Bronchial epithelial cell (primary cell): ENCODE measurements at regions not wholly inside any gene's neighbourhood (a gene's known extent, or its start where the extent isn't known, plus 50 kb on each side); places are given as distances from the start of the nearest gene placed in this dataset.
"Not testable (repeated sequence)": the region's sequence is repeated elsewhere in the genome, so short reads cannot be mapped to it uniquely, and the experiment has no call there.

Experiments
- DNase-seq: peaks from one replicate; pipeline ENCODE4 v3.0.0-alpha.2; 2010; ENCODE audit warnings: low read depth
- FAIRE-seq: peaks from 2 replicates; lab custom pipeline; 2011; peaks lifted over from hg19 to GRCh38; lab: Jason Lieb, UNC
- H3K27me3 ChIP-seq: 2 replicates; pipeline ENCODE4 v1.5.1; 2011; ENCODE audit warnings: low read length; ENCODE audit not compliant: control insufficient read depth, insufficient read depth
- H3K36me3 ChIP-seq: 2 replicates; pipeline ENCODE4 v1.5.1; 2011; ENCODE audit warnings: low read length; ENCODE audit not compliant: control insufficient read depth, insufficient read depth
- H3K4me3 ChIP-seq: 2 replicates; pipeline ENCODE4 v1.5.1; 2011; ENCODE audit warnings: mild to moderate bottlenecking, low read depth, low read length, control low read depth
- CTCF ChIP-seq: IDR thresholded peaks from 2 replicates; pipeline ENCODE4 v1.5.1; 2011; ENCODE audit warnings: mild to moderate bottlenecking, moderate library complexity, low read length, control low read depth, inconsistent platforms; ENCODE audit not compliant: insufficient read depth, severe bottlenecking

GRCh38 chr1:182166750-182167149, 105.2 kb upstream of the ZNF648 start:
- no peak for FAIRE-seq

GRCh38 chr1:182166321-182166720, 104.8 kb upstream of the ZNF648 start:
- Histone ChIP-seq H3K36me3 (no peaks in the 10 kb centered on the region), H3K4me3 (no peak overlapping the region), H3K27me3 (no peaks in the 10 kb centered on the region)
- FAIRE-seq, result no peak
- TF ChIP-seq CTCF, result no peak
- DNase-seq, result no peak

More at GRCh38 chr1:182166750-182167149, 105.2 kb upstream of the ZNF648 start:
- DNase-seq, result no peak
- no peaks in the 10 kb centered on the region for H3K27me3 ChIP-seq
- H3K4me3 ChIP-seq, result no peak overlapping the region
- no peaks in the 10 kb centered on the region for H3K36me3 ChIP-seq
- no peak for TF ChIP-seq CTCF

- no peak for DNase-seq
- FAIRE-seq, result no peak
- TF ChIP-seq CTCF, result no peak
- H3K27me3 ChIP-seq, result no peaks in the 10 kb centered on the region
- H3K36me3 ChIP-seq, result no peaks in the 10 kb centered on the region
- H3K4me3 ChIP-seq, result no peak overlapping the region
These were observed 102.8 kb upstream of the ZNF648 start for GRCh38 chr1:182164273-182164672.

- H3K4me3 ChIP-seq, result no peak overlapping the region
- FAIRE-seq (no peak), DNase-seq (no peak)
- no peaks in the 10 kb centered on the region for H3K36me3 ChIP-seq
- no peaks in the 10 kb centered on the region for H3K27me3 ChIP-seq
- TF ChIP-seq CTCF, result no peak
These were observed 102.3 kb upstream of the ZNF648 start for GRCh38 chr1:182163821-182164223.

- DNase-seq (no peak), FAIRE-seq (no peak)
- Histone ChIP-seq H3K36me3 (no peaks in the 10 kb centered on the region), H3K4me3 (no peak overlapping the region), H3K27me3 (no peaks in the 10 kb centered on the region)
- no peak for TF ChIP-seq CTCF
These were observed 97.9 kb upstream of the ZNF648 start for GRCh38 chr1:182159443-182159842.

- Histone ChIP-seq H3K4me3 (no peak overlapping the region), H3K36me3 (no peaks in the 10 kb centered on the region), H3K27me3 (no peaks in the 10 kb centered on the region)
- FAIRE-seq, result no peak
- TF ChIP-seq CTCF, result no peak
- no peak for DNase-seq
These were observed 95.7 kb upstream of the ZNF648 start for GRCh38 chr1:182157187-182157586.

GRCh38 chr1:182154425-182154824, 92.9 kb upstream of the ZNF648 start:
- H3K27me3 ChIP-seq, DNase-seq, H3K4me3 ChIP-seq, H3K36me3 ChIP-seq, FAIRE-seq: not testable (repeated sequence)
